H1 (cell line): ENCODE measurements at regions not wholly inside any gene's neighbourhood (a gene's known extent, or its start where the extent isn't known, plus 50 kb on each side); places are given as distances from the start of the nearest gene placed in this dataset.

Source experiments
- CTCF ChIA-PET: fragments of 300-600 bp; sonication (Branson Sonifier 250); formaldehyde crosslinking; loops from one replicate; lab custom pipeline; 2021; ENCODE audit not compliant: partially characterized antibody; lab: Charles Lee
- POLR2A ChIA-PET: fragments of 300-600 bp; sonication (Branson Sonifier 250); formaldehyde crosslinking; loops from one replicate; lab custom pipeline; 2021; ENCODE audit warnings: inconsistent platforms; ENCODE audit not compliant: partially characterized antibody; lab: Charles Lee
- DNase-seq, 2 experiments: peaks; one replicate each; pipeline versions ENCODE4 v3.0.0 to v3.0.0-alpha.2; 2010 to 2022; ENCODE audit warnings: low spot score in 2 of 2, low read depth in 1 of 2, mixed read lengths in 1 of 2
- FAIRE-seq: peaks from 2 replicates; lab custom pipeline; 2011; peaks lifted over from hg19 to GRCh38; lab: Jason Lieb, UNC
- H2AFZ ChIP-seq: 2 replicates; pipeline ENCODE4 v1.8.1; 2012; ENCODE audit warnings: low read length, inconsistent platforms
- H2AK5ac ChIP-seq: 2 replicates; pipeline ENCODE4 v1.6.1; 2013; ENCODE audit warnings: low read depth, low read length
- H2BK120ac ChIP-seq: replicated peaks from 2 replicates; pipeline ENCODE3; 2013; ENCODE audit warnings: low read depth, low read length, inconsistent platforms
- H2BK12ac ChIP-seq: 2 replicates; pipeline ENCODE4 v1.6.1; 2013; ENCODE audit warnings: low read depth, low read length
- H2BK15ac ChIP-seq: 2 replicates; pipeline ENCODE4 v1.6.1; 2013; ENCODE audit warnings: low read length
- H2BK20ac ChIP-seq: 2 replicates; pipeline ENCODE4 v1.6.1; 2013; ENCODE audit warnings: low read length
- H2BK5ac ChIP-seq: 2 replicates; pipeline ENCODE4 v1.6.1; 2013; ENCODE audit warnings: low read depth, low read length
- H3K14ac ChIP-seq: 2 replicates; pipeline ENCODE4 v1.6.1; 2013; ENCODE audit warnings: inconsistent platforms; ENCODE audit not compliant: insufficient read length
- H3K18ac ChIP-seq: 2 replicates; pipeline ENCODE4 v1.6.1; 2013; ENCODE audit warnings: low read length; ENCODE audit errors: extremely low read depth
- H3K23ac ChIP-seq: 2 replicates; pipeline ENCODE4 v1.6.1; 2013; ENCODE audit warnings: inconsistent platforms; ENCODE audit not compliant: insufficient read length
- H3K23me2 ChIP-seq: 2 replicates; pipeline ENCODE4 v1.6.1; 2013; ENCODE audit warnings: low read depth, low read length
- H3K27ac ChIP-seq: 2 replicates; pipeline ENCODE4 v1.6.1; 2011; ENCODE audit warnings: low read depth, low read length, inconsistent platforms
- H3K27me3 ChIP-seq, 4 experiments: replicated peaks in 1 of 4; 1 replicate in 1 of 4; 2 replicates in 3 of 4; pipeline versions ENCODE4 v1.6.1 to v1.8.1; 2011 to 2013; ENCODE audit warnings: low read length in 3 of 4, mild to moderate bottlenecking in 3 of 4, inconsistent platforms in 2 of 4, mixed read lengths in 2 of 4, moderate library complexity in 1 of 4; ENCODE audit not compliant: control insufficient read depth in 3 of 4, insufficient read depth in 3 of 4; ENCODE audit errors: extremely low read depth in 1 of 4
- H3K36me3 ChIP-seq, 4 experiments: 2 replicates each; pipeline versions ENCODE4 v1.6.1 to v1.8.1; 2011 to 2013; ENCODE audit warnings: mild to moderate bottlenecking in 4 of 4, low read length in 3 of 4, moderate library complexity in 2 of 4, control low read depth in 1 of 4, inconsistent platforms in 1 of 4; ENCODE audit not compliant: insufficient read depth in 4 of 4, control insufficient read depth in 2 of 4
- H3K4ac ChIP-seq: replicated peaks from 2 replicates; pipeline ENCODE3; 2013; ENCODE audit warnings: low read length, low read depth, mixed read lengths, inconsistent platforms; ENCODE audit not compliant: insufficient read length
- H3K4me1 ChIP-seq, 4 experiments: replicated peaks in 1 of 4; 1 replicate in 1 of 4; 2 replicates in 3 of 4; pipeline versions ENCODE4 v1.6.1 to v1.8.1; 2011 to 2013; ENCODE audit warnings: low read length in 3 of 4, inconsistent platforms in 2 of 4, mixed read lengths in 1 of 4; ENCODE audit not compliant: insufficient read depth in 4 of 4, control insufficient read depth in 3 of 4
- H3K4me2 ChIP-seq, 2 experiments: 2 replicates each; pipeline versions ENCODE4 v1.6.1 to v1.8.1; 2011 to 2013; ENCODE audit warnings: low read depth in 2 of 2, low read length in 2 of 2, control low read depth in 1 of 2, inconsistent platforms in 1 of 2, mild to moderate bottlenecking in 1 of 2; ENCODE audit not compliant: insufficient read depth in 1 of 2
- H3K4me3 ChIP-seq, 4 experiments: fragments of 200-600, 300-600 bp in 1 of 4; sonication (generic), shearing (Covaris generic), sonication (Bioruptor Twin) in 1 of 4; 2 replicates each; pipeline versions ENCODE4 v1.5.1 to v1.8.1; 2011 to 2016; ENCODE audit warnings: low read length in 4 of 4, low read depth in 3 of 4, control low read depth in 2 of 4, inconsistent platforms in 2 of 4, mild to moderate bottlenecking in 2 of 4, mixed read lengths in 1 of 4, moderate library complexity in 1 of 4; ENCODE audit not compliant: insufficient read depth in 2 of 4; ENCODE audit errors: extremely low read depth in 1 of 4
- H3K56ac ChIP-seq: replicated peaks from 2 replicates; pipeline ENCODE3; 2013; ENCODE audit warnings: low read depth, mild to moderate bottlenecking, mixed read lengths, low read length, inconsistent platforms; ENCODE audit not compliant: insufficient read length
- H3K79me1 ChIP-seq: 2 replicates; pipeline ENCODE4 v1.6.1; 2013; ENCODE audit warnings: low read depth, low read length, control low read depth
- H3K79me2 ChIP-seq, 2 experiments: 2 replicates each; pipeline versions ENCODE4 v1.6.1 to v1.8.1; 2012 to 2013; ENCODE audit warnings: low read length in 2 of 2, mild to moderate bottlenecking in 2 of 2, inconsistent platforms in 1 of 2; ENCODE audit not compliant: insufficient read depth in 2 of 2, control insufficient read depth in 1 of 2
- H3K9ac ChIP-seq, 4 experiments: replicated peaks in 1 of 4; 1 replicate in 1 of 4; 2 replicates in 3 of 4; pipeline versions ENCODE4 v1.6.1 to v1.8.1; 2011 to 2013; ENCODE audit warnings: low read depth in 3 of 4, low read length in 3 of 4, control low read depth in 2 of 4, mild to moderate bottlenecking in 2 of 4, moderate library complexity in 2 of 4, inconsistent platforms in 1 of 4; ENCODE audit errors: extremely low read depth in 1 of 4
- H3K9me3 ChIP-seq, 2 experiments: 2 replicates each; pipeline versions ENCODE4 v1.6.1 to v1.8.1; 2012 to 2013; ENCODE audit warnings: mild to moderate bottlenecking in 2 of 2, moderate library complexity in 2 of 2, control low read depth in 1 of 2, inconsistent platforms in 1 of 2, low read depth in 1 of 2, low read length in 1 of 2, mixed read lengths in 1 of 2; ENCODE audit not compliant: insufficient read depth in 2 of 2
- H4K20me1 ChIP-seq, 2 experiments: replicated peaks in 1 of 2; 2 replicates each; pipeline versions ENCODE3 to v1.8.1; 2011 to 2013; ENCODE audit warnings: inconsistent platforms in 2 of 2, low read length in 2 of 2, mild to moderate bottlenecking in 1 of 2; ENCODE audit not compliant: insufficient read depth in 2 of 2, control insufficient read depth in 1 of 2
- H4K5ac ChIP-seq: 2 replicates; pipeline ENCODE4 v1.6.1; 2013; ENCODE audit warnings: low read length, low read depth, mixed read lengths, inconsistent platforms; ENCODE audit not compliant: insufficient read length
- H4K8ac ChIP-seq: 2 replicates; pipeline ENCODE4 v1.8.0; 2013; ENCODE audit warnings: mild to moderate bottlenecking, moderate library complexity, low read length, inconsistent platforms; ENCODE audit not compliant: insufficient read depth; ENCODE audit errors: extremely low read depth
- H4K91ac ChIP-seq: replicated peaks from 2 replicates; pipeline ENCODE3; 2013; ENCODE audit warnings: low read length, mixed read lengths, inconsistent platforms; ENCODE audit not compliant: insufficient read length
- CBX8 ChIP-seq: fragments of 300-800, 300-1000 bp; sonication (generic); IDR thresholded peaks from 2 replicates; pipeline ENCODE4 v1.7.1; 2016; ENCODE audit warnings: low read depth, low read length, borderline replicate concordance
- EZH2 ChIP-seq: fragments of 200-600 bp; sonication (generic); IDR thresholded peaks from 2 replicates; pipeline ENCODE4 v1.7.1; 2012; ENCODE audit warnings: low read depth, mild to moderate bottlenecking, moderate library complexity, low read length, inconsistent platforms; ENCODE audit not compliant: severe bottlenecking
- GTF2F1 ChIP-seq: IDR thresholded peaks from 2 replicates; pipeline ENCODE4 v1.6.1; 2012; ENCODE audit warnings: low read depth, low read length, improper control_type of control experiment, borderline replicate concordance
- HDAC2 ChIP-seq, 2 experiments: fragments of 300-600 bp in 1 of 2; sonication (generic) in 1 of 2; IDR thresholded peaks; 2 replicates each; pipeline ENCODE4 v1.6.1; 2011 to 2012; ENCODE audit warnings: low read depth in 2 of 2, low read length in 2 of 2, mild to moderate bottlenecking in 2 of 2, moderate library complexity in 2 of 2, borderline replicate concordance in 1 of 2, inconsistent platforms in 1 of 2
- WGBS, 2 experiments: shearing (Covaris generic) in 1 of 2; methylation state at CpG; one replicate each; pipeline versions ENCODE4 v1.1.6 to v1.1.7; 2013 to 2015; ENCODE audit warnings: low lambda C conversion rate in 2 of 2, mixed read lengths in 2 of 2, inconsistent platforms in 1 of 2, low coverage in 1 of 2, missing lambda C conversion rate in 1 of 2; ENCODE audit not compliant: insufficient replicate concordance in 2 of 2, insufficient coverage in 1 of 2, insufficient read length in 1 of 2; ENCODE audit errors: extremely low coverage in 1 of 2, missing lambda C conversion rate in 1 of 2; 5-methylcytosine and 5-hydroxymethylcytosine counted together

DNA sequence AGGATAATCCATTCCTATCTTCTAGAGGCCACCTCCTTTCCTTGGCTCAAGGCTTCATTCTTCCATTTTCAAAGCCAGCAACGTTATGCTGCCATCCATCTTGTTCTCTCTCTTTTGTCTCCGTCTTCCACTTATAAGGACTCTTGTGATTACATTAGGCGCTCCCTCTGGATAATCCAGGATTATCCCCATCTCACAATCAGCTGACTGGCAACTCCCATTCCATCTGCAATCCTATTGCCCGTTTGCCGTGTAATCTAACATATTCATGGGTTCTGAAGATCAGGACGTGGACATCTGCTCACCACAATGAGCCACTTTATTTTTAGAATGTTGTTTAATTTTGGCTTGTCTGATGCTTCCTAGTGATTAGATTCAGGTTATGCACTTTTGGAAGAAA is 89.3 kb downstream of the EBNA1BP2 start:
- Histone ChIP-seq H3K4me2 (no peak overlapping the region), H3K4ac (no peak overlapping the region), H3K36me3 (no peaks in the 10 kb centered on the region), H3K56ac (no peak overlapping the region), H4K20me1 (no peaks in the 10 kb centered on the region), H3K27me3 (no peaks in the 10 kb centered on the region), H3K18ac (no peak overlapping the region), H2BK5ac (no peak overlapping the region), H4K91ac (no peak overlapping the region), H3K79me2 (no peaks in the 10 kb centered on the region), H3K4me3 (no peak overlapping the region), H3K23ac (no peak overlapping the region), H2BK20ac (no peak overlapping the region), H4K5ac (no peak overlapping the region), H3K14ac (no peak overlapping the region), H3K9ac (no peak overlapping the region), H3K79me1 (no peaks in the 10 kb centered on the region), H3K4me1 (no peaks in the 10 kb centered on the region), H2BK120ac (no peak overlapping the region), H2AFZ (no peak overlapping the region), H2BK12ac (no peak overlapping the region), H3K23me2 (no peaks in the 10 kb centered on the region), H4K8ac (no peak overlapping the region), H3K27ac (no peak overlapping the region), H2AK5ac (no peak overlapping the region), H2BK15ac (no peak overlapping the region), H3K9me3 (no peaks in the 10 kb centered on the region)
- FAIRE-seq (no peak), DNase-seq (no peak)
- ChIA-PET CTCF (interaction anchor here (1.9 kb wide), 1 partner anchor 9 kb away, joined by 7 read pairs; no protein-coding TSS in a partner anchor), POLR2A (no interaction called here)
- WGBS, 2 experiments: 95% methylated on average over 6 of the region's 6 CpGs; no CpG with 5 or more reads in 1 of the 2 experiments
- no peak for TF ChIP-seq GTF2F1
- TF ChIP-seq HDAC2 (IDR thresholded peaks at IDR 0.05; ENCODE audit: borderline replicate concordance in 1 of 2, low read depth in 2 of 2, low read length in 2 of 2): no peak
- TF ChIP-seq CBX8: no peak
- TF ChIP-seq EZH2: no peak
